SU-DHL-6 (cell line): ENCODE measurements at regions not wholly inside any gene's neighbourhood (a gene's known extent, or its start where the extent isn't known, plus 50 kb on each side); places are given as distances from the start of the nearest gene placed in this dataset.

Experiments used
- CTCF ChIP-seq: fragments of 200-600 bp; sonication (generic); IDR thresholded peaks from one replicate; pipeline ENCODE4 v1.5.1; 2017; ENCODE audit warnings: antibody characterized with exemption, mild to moderate bottlenecking, low read length, moderate library complexity; ENCODE audit not compliant: insufficient read depth, poor library complexity, severe bottlenecking
- EZH2phosphoT487 ChIP-seq: fragments of 200-600 bp; sonication (generic), shearing (Covaris generic); conservative IDR thresholded peaks from 2 replicates; pipeline ENCODE4 v1.6.1; 2018; ENCODE audit warnings: mild to moderate bottlenecking, antibody characterized with exemption, low read length, moderate library complexity, mixed read lengths

DNA sequence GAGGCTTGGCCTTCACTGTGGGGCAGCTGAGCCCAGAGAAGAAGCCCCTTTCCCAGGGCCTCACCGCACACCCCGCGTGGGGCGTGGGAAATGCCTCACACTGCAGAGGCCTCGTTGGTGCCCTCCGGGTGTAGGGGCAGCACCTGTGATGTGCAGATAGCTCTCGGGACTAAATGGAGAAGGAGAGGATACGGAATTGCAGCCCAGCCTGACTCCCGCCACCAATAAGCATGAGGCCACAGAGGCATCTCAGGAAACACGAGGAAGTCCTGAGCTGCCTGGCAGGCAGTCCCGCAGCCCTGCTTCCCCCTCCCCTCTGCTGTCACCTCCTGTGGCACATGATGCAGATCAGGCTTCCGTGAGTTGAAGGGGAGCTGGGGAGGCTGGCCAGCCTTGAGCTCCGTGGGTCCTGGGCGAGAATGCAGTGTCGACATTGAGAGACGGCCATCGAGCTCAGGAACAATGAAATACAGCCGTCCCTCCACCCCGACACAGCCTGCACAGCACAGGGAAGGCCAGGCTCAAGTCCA, 59.6 kb upstream of the PPP2R2D start:
- no peak for TF ChIP-seq CTCF
- TF ChIP-seq EZH2phosphoT487, result no peak
